Endometrial microvascular endothelial cells (primary cell): ENCODE measurements at regions not wholly inside any gene's neighbourhood (a gene's known extent, or its start where the extent isn't known, plus 50 kb on each side); places are given as distances from the start of the nearest gene placed in this dataset.

Source experiments
- in situ Hi-C: cut with HindIII; loops from 2 replicates; pipeline ENCODE4 v1.10.0; 2017; ENCODE audit warnings: low sequenced_read_pairs, low pct_unique_long_range_greater_than_20kb; ENCODE audit errors: inconsistent ontology term

- in situ Hi-C loops = no loop called here
These were observed 276.1 kb downstream of the NFKBIZ start for GRCh38 chr3:102125197-102125993.

- in situ Hi-C loops = no loop called here
These were observed 276.7 kb downstream of the NFKBIZ start for GRCh38 chr3:102125994-102126368.

GRCh38 chr3:102129760-102130608 lies 280.7 kb downstream of the NFKBIZ start:
- in situ Hi-C loops = no loop called here

GRCh38 chr3:102132370-102132769 lies 283.1 kb downstream of the NFKBIZ start:
- in situ Hi-C loops = no loop called here

GRCh38 chr3:102133376-102133775 lies 284.1 kb downstream of the NFKBIZ start:
- in situ Hi-C loops = no loop called here

GRCh38 chr3:102135316-102135715 lies 286.0 kb downstream of the NFKBIZ start:
- in situ Hi-C loops = no loop called here

GRCh38 chr3:102136183-102136582 lies 286.9 kb downstream of the NFKBIZ start:
- in situ Hi-C loops = no loop called here

GRCh38 chr3:102140116-102140515 lies 290.8 kb downstream of the NFKBIZ start:
- in situ Hi-C loops = no loop called here

- in situ Hi-C loops = no loop called here
These were observed 292.0 kb downstream of the NFKBIZ start for GRCh38 chr3:102141096-102141927.

- in situ Hi-C loops = no loop called here
These were observed 292.6 kb downstream of the NFKBIZ start for GRCh38 chr3:102141928-102142239.

- in situ Hi-C loops = no loop called here
These were observed 292.3 kb upstream of the ZPLD1 start for GRCh38 chr3:102142379-102143060.

- in situ Hi-C loops = no loop called here
These were observed 291.3 kb upstream of the ZPLD1 start for GRCh38 chr3:102143536-102143935.

- in situ Hi-C loops = no loop called here
These were observed 290.8 kb upstream of the ZPLD1 start for GRCh38 chr3:102144063-102144462.

GRCh38 chr3:102148598-102149337 lies 286.0 kb upstream of the ZPLD1 start:
- in situ Hi-C loops = no loop called here

GRCh38 chr3:102151935-102152334 lies 282.9 kb upstream of the ZPLD1 start:
- in situ Hi-C loops = no loop called here

- in situ Hi-C loops = no loop called here
These were observed 278.4 kb upstream of the ZPLD1 start for GRCh38 chr3:102156426-102156825.

- in situ Hi-C loops = no loop called here
These were observed 276.6 kb upstream of the ZPLD1 start for GRCh38 chr3:102158080-102158740.
